COLO668 (cell line): ENCODE measurements at regions not wholly inside any gene's neighbourhood (a gene's known extent, or its start where the extent isn't known, plus 50 kb on each side); places are given as distances from the start of the nearest gene placed in this dataset.

Experiments used
- DNase-seq: peaks from one replicate; lab custom pipeline; 2025; ENCODE audit not compliant: unreplicated experiment; lab: John Stamatoyannopoulos, UW

GRCh38 chr6:73923905-73924485 is 228.0 kb downstream of the CD109 start:
- no peak for DNase-seq

- no peak for DNase-seq
Measured at GRCh38 chr6:73903155-73903554, 207.2 kb downstream of the CD109 start.

- no peak for DNase-seq
Measured at GRCh38 chr6:73901986-73902385, 206.0 kb downstream of the CD109 start.

- DNase-seq = no peak
Measured at GRCh38 chr6:73901311-73901710, 205.3 kb downstream of the CD109 start.

GRCh38 chr6:73898599-73898998 is 202.6 kb downstream of the CD109 start:
- no peak for DNase-seq

- DNase-seq = no peak
Measured at GRCh38 chr6:73893696-73894095, 197.7 kb downstream of the CD109 start.

GRCh38 chr6:73888050-73888449 is 192.0 kb downstream of the CD109 start:
- DNase-seq = no peak

GRCh38 chr6:73885393-73885792 is 189.4 kb downstream of the CD109 start:
- no peak for DNase-seq

- no peak for DNase-seq
Measured at GRCh38 chr6:73884540-73884939, 188.5 kb downstream of the CD109 start.

GRCh38 chr6:73879501-73880293 is 183.7 kb downstream of the CD109 start:
- no peak for DNase-seq

- no peak for DNase-seq
Measured at GRCh38 chr6:73878403-73878802, 182.4 kb downstream of the CD109 start.
